ENCODE measurements at regions not wholly inside any gene's neighbourhood (a gene's known extent, or its start where the extent isn't known, plus 50 kb on each side); places are given as distances from the start of the nearest gene placed in this dataset.

GRCh38 chr11:98793276-98793675 is 227.5 kb upstream of the CNTN5 start:
- no peak for DNase-seq

- no peak for DNase-seq
Measured at GRCh38 chr11:98798333-98798732, 222.4 kb upstream of the CNTN5 start.

- no peak for DNase-seq
Measured at GRCh38 chr11:98800696-98801095, 220.1 kb upstream of the CNTN5 start.

GRCh38 chr11:98828986-98829708 is 191.6 kb upstream of the CNTN5 start:
- no peak for DNase-seq

- DNase-seq = no peak
Measured at GRCh38 chr11:98829971-98830370, 190.8 kb upstream of the CNTN5 start.

GRCh38 chr11:98834776-98835175 is 186.0 kb upstream of the CNTN5 start:
- no peak for DNase-seq

- no peak for DNase-seq
Measured at GRCh38 chr11:98835335-98835734, 185.4 kb upstream of the CNTN5 start.

- no peak for DNase-seq
Measured at GRCh38 chr11:98836156-98836555, 184.6 kb upstream of the CNTN5 start.

- DNase-seq = no peak
Measured at GRCh38 chr11:98842187-98842586, 178.6 kb upstream of the CNTN5 start.

GRCh38 chr11:98862169-98862568 is 158.6 kb upstream of the CNTN5 start:
- no peak for DNase-seq

GRCh38 chr11:98871690-98872089 is 149.1 kb upstream of the CNTN5 start:
- no peak for DNase-seq

GRCh38 chr11:98874050-98874449 is 146.7 kb upstream of the CNTN5 start:
- no peak for DNase-seq

GRCh38 chr11:98895936-98896335 is 124.8 kb upstream of the CNTN5 start:
- no peak for DNase-seq

- no peak for DNase-seq
Measured at GRCh38 chr11:98940913-98941312, 79.8 kb upstream of the CNTN5 start.

- no peak for DNase-seq
Measured at GRCh38 chr11:98944461-98944860, 76.3 kb upstream of the CNTN5 start.

- DNase-seq = no peak
Measured at GRCh38 chr11:98952107-98952506, 68.6 kb upstream of the CNTN5 start.

- no peak for DNase-seq
Measured at GRCh38 chr11:98955551-98955950, 65.2 kb upstream of the CNTN5 start.

GRCh38 chr11:98964146-98964545 is 56.6 kb upstream of the CNTN5 start:
- DNase-seq = no peak

- DNase-seq = no peak
Measured at GRCh38 chr11:98965358-98965757, 55.4 kb upstream of the CNTN5 start.

GRCh38 chr11:98965775-98966174 is 55.0 kb upstream of the CNTN5 start:
- DNase-seq = no peak

- DNase-seq = no peak
Measured at GRCh38 chr11:98967005-98967404, 53.7 kb upstream of the CNTN5 start.
